Endodermal cell (in vitro differentiated cells): ENCODE measurements at regions not wholly inside any gene's neighbourhood (a gene's known extent, or its start where the extent isn't known, plus 50 kb on each side); places are given as distances from the start of the nearest gene placed in this dataset.

Experiments
- DNase-seq: peaks from one replicate; pipeline ENCODE4 v3.0.0-alpha.2; 2017
- H3K27ac ChIP-seq: 2 replicates; pipeline ENCODE4 v1.5.1; 2013; ENCODE audit warnings: mild to moderate bottlenecking, low read depth, low read length, moderate library complexity
- H3K27me3 ChIP-seq: 2 replicates; pipeline ENCODE4 v1.6.1; 2013; ENCODE audit warnings: mild to moderate bottlenecking, low read length, moderate library complexity; ENCODE audit not compliant: insufficient read depth, control insufficient read depth, poor library complexity, severe bottlenecking
- H3K36me3 ChIP-seq: 2 replicates; pipeline ENCODE4 v1.7.0; 2013; ENCODE audit warnings: mild to moderate bottlenecking, low read length, moderate library complexity; ENCODE audit not compliant: control insufficient read depth, insufficient read depth
- H3K4me1 ChIP-seq: one replicate; pipeline ENCODE4 v1.7.0; 2013; ENCODE audit warnings: low read length; ENCODE audit not compliant: control insufficient read depth, insufficient read depth
- H3K4me3 ChIP-seq: 2 replicates; pipeline ENCODE4 v1.5.1; 2013; ENCODE audit warnings: mild to moderate bottlenecking, low read length, moderate library complexity
- H3K9ac ChIP-seq: 2 replicates; pipeline ENCODE4 v1.6.1; 2013; ENCODE audit warnings: mild to moderate bottlenecking, low read length, moderate library complexity; ENCODE audit not compliant: poor library complexity, severe bottlenecking; ENCODE audit errors: extremely low read depth
- H3K9me3 ChIP-seq: 2 replicates; pipeline ENCODE4 v1.6.1; 2013; ENCODE audit warnings: mild to moderate bottlenecking, low read length, moderate library complexity; ENCODE audit not compliant: control insufficient read depth
- H3K27ac Mint-ChIP-seq: 2 replicates; pipeline ENCODE4 v1.8.0; 2020; ENCODE audit warnings: mixed read lengths
- H3K27me3 Mint-ChIP-seq: 2 replicates; pipeline ENCODE4 v1.8.0; 2021; ENCODE audit warnings: mild to moderate bottlenecking, mixed read lengths; ENCODE audit not compliant: insufficient read depth
- H3K36me3 Mint-ChIP-seq: 2 replicates; pipeline ENCODE4 v1.8.0; 2020; ENCODE audit warnings: low read depth, mixed read lengths
- H3K4me1 Mint-ChIP-seq: 2 replicates; pipeline ENCODE4 v1.8.0; 2020; ENCODE audit warnings: mixed read lengths
- H3K4me3 Mint-ChIP-seq: 2 replicates; pipeline ENCODE4 v1.8.0; 2020; ENCODE audit warnings: mild to moderate bottlenecking, moderate library complexity, mixed read lengths
- H3K9me3 Mint-ChIP-seq: 2 replicates; pipeline ENCODE4 v1.8.0; 2020; ENCODE audit warnings: mild to moderate bottlenecking, mixed read lengths
- CTCF ChIP-seq: fragments of 200-600 bp; sonication (generic); conservative IDR thresholded peaks from 2 replicates; pipeline ENCODE4 v1.5.0; 2021; ENCODE audit warnings: antibody characterized with exemption, mild to moderate bottlenecking
- whole genome bisulfite sequencing, 2 experiments: methylation state at CpG; one replicate each; pipeline versions ENCODE4 v1.1.5 to v1.1.7; 2013; ENCODE audit warnings: missing lambda C conversion rate in 2 of 2, mixed read lengths in 1 of 2; ENCODE audit not compliant: insufficient coverage in 1 of 2, insufficient read length in 1 of 2; 5-methylcytosine and 5-hydroxymethylcytosine counted together

DNA sequence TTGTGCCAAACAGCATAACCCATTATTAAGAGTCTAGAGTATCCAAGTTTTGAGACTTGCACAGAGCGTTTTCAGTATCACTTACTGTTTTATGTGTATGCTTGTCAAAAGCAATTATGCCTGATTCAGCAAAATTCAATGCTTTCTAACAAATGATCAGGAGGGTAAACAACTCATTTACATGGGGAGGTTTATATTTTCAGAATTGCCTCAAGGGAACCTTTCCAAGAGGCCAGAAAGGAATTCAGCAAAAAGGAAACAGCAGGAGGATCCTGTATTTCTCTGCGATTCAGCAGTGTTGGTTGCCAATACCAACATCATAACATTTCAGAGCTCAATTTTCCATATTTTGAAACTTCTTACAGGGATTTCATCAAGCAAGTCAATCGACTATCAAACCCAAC is 69.3 kb upstream of the DAB2 start:
- Histone ChIP-seq H3K27ac (no peak overlapping the region), H3K9me3 (peaks cover 5% of the 10 kb centered on the region), H3K36me3 (no peaks in the 10 kb centered on the region), H3K27me3 (no peaks in the 10 kb centered on the region), H3K4me3 (no peak overlapping the region), H3K9ac (no peak overlapping the region), H3K4me1 (peaks cover 3% of the 10 kb centered on the region)
- H3K27me3 Mint-ChIP-seq, result no peaks in the 10 kb centered on the region
- peaks cover 6% of the 10 kb centered on the region for H3K4me1 Mint-ChIP-seq
- no peak overlapping the region for H3K4me3 Mint-ChIP-seq
- H3K36me3 Mint-ChIP-seq, result no peaks in the 10 kb centered on the region
- 88 to 95% methylated on average over 3 of the region's 3 CpGs for WGBS, 2 experiments
- no peak overlapping the region for H3K27ac Mint-ChIP-seq
- no peak for TF ChIP-seq CTCF
- H3K9me3 Mint-ChIP-seq, result no peaks in the 10 kb centered on the region
- no peak for DNase-seq

DNA sequence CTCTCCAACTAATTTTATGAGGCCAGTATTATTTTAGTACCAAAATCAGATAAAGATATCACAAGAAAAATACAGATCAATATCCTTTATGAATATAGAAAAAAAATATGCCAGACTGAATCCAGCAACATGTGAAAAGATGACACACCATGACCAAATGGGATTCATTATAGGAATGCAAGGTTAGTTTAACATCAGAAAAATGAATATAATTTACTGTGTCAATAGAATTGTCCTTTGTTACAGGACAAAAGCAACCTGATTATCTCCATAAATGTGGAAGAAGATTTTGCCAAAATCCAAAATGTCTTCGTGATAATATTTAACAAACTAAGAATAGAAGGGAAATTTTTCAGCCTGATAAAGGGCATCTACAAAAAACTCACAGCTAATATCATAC is 66.4 kb upstream of the DAB2 start:
- Mint-ChIP-seq H3K4me3 (no peak overlapping the region), H3K27me3 (no peaks in the 10 kb centered on the region), H3K27ac (no peak overlapping the region), H3K4me1 (no peaks in the 10 kb centered on the region), H3K36me3 (no peaks in the 10 kb centered on the region), H3K9me3 (no peaks in the 10 kb centered on the region)
- no peaks in the 10 kb centered on the region for H3K27me3 ChIP-seq
- no peak overlapping the region for H3K9ac ChIP-seq
- H3K4me3 ChIP-seq, result no peak overlapping the region
- H3K9me3 ChIP-seq, result peaks cover 5% of the 10 kb centered on the region
- H3K4me1 ChIP-seq, result peaks cover 3% of the 10 kb centered on the region
- 100% methylated on average over 1 of the region's 1 CpG; no CpG with 5 or more reads in 1 of the 2 experiments for WGBS, 2 experiments
- no peak for DNase-seq
- no peak for TF ChIP-seq CTCF
- H3K36me3 ChIP-seq, result no peaks in the 10 kb centered on the region
- H3K27ac ChIP-seq, result no peak overlapping the region

DNA sequence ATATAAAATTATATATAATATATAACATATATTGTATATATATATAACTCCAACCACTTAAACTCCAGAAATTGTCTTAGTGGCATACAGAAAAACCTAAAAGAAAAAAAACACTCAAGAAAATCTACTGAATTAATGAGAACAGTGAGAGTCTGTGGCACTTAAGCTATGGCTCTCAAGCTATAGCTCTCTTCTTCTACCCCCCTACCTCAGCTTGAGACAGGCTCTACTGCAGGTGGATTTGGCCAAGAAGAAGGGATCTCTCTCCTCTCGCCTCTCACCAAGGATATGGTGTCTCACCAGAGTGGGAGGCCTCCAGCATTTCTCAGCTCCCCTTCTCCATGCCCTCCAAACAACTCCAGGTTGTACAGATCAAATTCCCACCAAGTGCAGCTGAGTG is 64.5 kb upstream of the DAB2 start:
- Histone ChIP-seq H3K4me3 (no peak overlapping the region), H3K27ac (no peak overlapping the region), H3K36me3 (no peaks in the 10 kb centered on the region), H3K4me1 (peaks cover 3% of the 10 kb centered on the region), H3K9ac (no peak overlapping the region), H3K9me3 (peaks cover 5% of the 10 kb centered on the region), H3K27me3 (no peaks in the 10 kb centered on the region)
- no peak for TF ChIP-seq CTCF
- Mint-ChIP-seq H3K4me3 (no peak overlapping the region), H3K9me3 (no peaks in the 10 kb centered on the region), H3K27me3 (no peaks in the 10 kb centered on the region), H3K27ac (no peak overlapping the region), H3K36me3 (no peaks in the 10 kb centered on the region), H3K4me1 (no peaks in the 10 kb centered on the region)
- DNase-seq, result no peak
- 88% methylated on average over 1 of the region's 1 CpG; no CpG with 5 or more reads in 1 of the 2 experiments for WGBS, 2 experiments
